Transverse colon (tissue), 4 donors: ENCODE measurements at regions not wholly inside any gene's neighbourhood (a gene's known extent, or its start where the extent isn't known, plus 50 kb on each side); places are given as distances from the start of the nearest gene placed in this dataset.

Source experiments
- DNase-seq: peaks from one replicate; pipeline ENCODE4 v3.0.0-alpha.2; 2019
- H3K27ac ChIP-seq, 4 donors: fragments of 200-600 bp; sonication (generic); 2 replicates each; pipeline ENCODE4 v1.5.1; 2016 to 2018; ENCODE audit warnings: inconsistent platforms in 4 of 4
- H3K27me3 ChIP-seq: fragments of 200-600 bp; sonication (generic); 2 replicates; pipeline ENCODE4 v1.5.1; 2017; ENCODE audit warnings: inconsistent platforms
- H3K36me3 ChIP-seq, 4 donors: fragments of 200-600 bp; sonication (generic); 2 replicates each; pipeline ENCODE4 v1.5.1; 2017 to 2019; ENCODE audit warnings: inconsistent platforms in 4 of 4
- H3K4me1 ChIP-seq, 4 donors: fragments of 200-600 bp; sonication (generic); 2 replicates each; pipeline ENCODE4 v1.5.1; 2017 to 2020; ENCODE audit warnings: inconsistent platforms in 4 of 4
- H3K4me3 ChIP-seq, 4 donors: fragments of 200-600 bp; sonication (generic); 1 replicate in 1 of 4; 2 replicates in 3 of 4; pipeline versions ENCODE4 v1.5.1 to v1.6.1; 2017 to 2019; ENCODE audit warnings: inconsistent platforms in 4 of 4
- H3K9me3 ChIP-seq, 2 donors: fragments of 200-600 bp; sonication (generic); 2 replicates each; pipeline ENCODE4 v1.5.1; 2017 to 2019; ENCODE audit warnings: inconsistent platforms in 2 of 2
- EP300 ChIP-seq: sonication (generic); formaldehyde crosslinking; IDR thresholded peaks from one replicate; pipeline ENCODE4 v1.6.1; 2017; ENCODE audit warnings: antibody characterized with exemption, low read depth
- POLR2A ChIP-seq: fragments of 450-650 bp; IDR thresholded peaks from one replicate; pipeline ENCODE4 v1.6.1; 2016; ENCODE audit warnings: antibody characterized with exemption, mild to moderate bottlenecking, moderate library complexity
- POLR2AphosphoS5 ChIP-seq, 3 donors: sonication (generic); formaldehyde crosslinking; IDR thresholded peaks; one replicate each; pipeline ENCODE4 v1.6.1; 2016; ENCODE audit warnings: antibody characterized with exemption in 3 of 3
- WGBS, 2 donors: methylation state at CpG; one replicate each; pipeline ENCODE4 v1.1.5; 2018; ENCODE audit warnings: low coverage in 1 of 2; 5-methylcytosine and 5-hydroxymethylcytosine counted together
- in situ Hi-C, 4 donors: fragments of 200-750 bp; cut with MboI; loops; one replicate each; pipeline versions ENCODE4 v1.15.0 to v1.15.1; 2017; ENCODE audit warnings: low sequenced_read_pairs in 3 of 4, low pct_ligation_motif_present in 1 of 4, low pct_unique_long_range_greater_than_20kb in 1 of 4
- intact Hi-C: fragments of 100-400 bp; cut with DNase I; formaldehyde crosslinking; loops from one replicate; pipeline ENCODE4 v1.15.1; 2023; ENCODE audit warnings: low total_unique reads
- TF ChIP-seq, protein P1 (sequence below), 5 experiments: fragments of 200-600 bp in 3 of 5; fragments of 450-650 bp in 2 of 5; sonication (generic) in 3 of 5; IDR thresholded peaks; 1 replicate in 2 of 5; 2 replicates in 3 of 5; pipeline ENCODE4 v1.5.1; 2016 to 2017; ENCODE audit warnings: antibody characterized with exemption in 5 of 5, inconsistent platforms in 3 of 5, mild to moderate bottlenecking in 2 of 5, moderate library complexity in 1 of 5

DNA sequence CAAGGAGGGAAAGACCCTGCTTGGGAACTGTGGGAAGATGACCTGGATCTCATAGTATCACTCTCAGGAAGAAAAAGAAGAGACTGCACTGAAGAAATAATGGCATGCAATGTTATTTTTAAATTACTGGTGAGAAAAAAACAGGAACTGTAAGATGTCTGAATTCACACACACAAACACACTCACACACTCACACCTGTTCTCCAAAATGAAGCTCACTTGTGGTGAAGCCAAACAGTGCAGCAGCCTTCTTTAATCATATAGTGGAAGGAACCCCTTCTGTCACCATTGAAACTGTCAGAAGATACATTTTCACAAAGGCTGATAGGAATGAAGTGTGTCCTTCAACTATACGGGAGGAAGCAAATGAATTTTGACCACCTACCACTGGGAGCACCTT, 156.5 kb upstream of the GHITM start:
- DNase-seq = no peak
- H3K36me3 ChIP-seq = no peaks in the 10 kb centered on the region
- WGBS, 2 donors = 55% methylated on average over 1 of the region's 1 CpG; no CpG with 5 or more reads in 1 of the 2 donors
- no peak overlapping the region for H3K27ac ChIP-seq
- no peaks in the 10 kb centered on the region for H3K9me3 ChIP-seq
- no peaks in the 10 kb centered on the region for H3K4me1 ChIP-seq
- TF ChIP-seq POLR2AphosphoS5 (IDR thresholded peaks at IDR 0.05) = no peak
- intact Hi-C loops = no loop called here
- H3K27me3 ChIP-seq = no peaks in the 10 kb centered on the region
- in situ Hi-C loops = no loop called here
- no peak overlapping the region for H3K4me3 ChIP-seq

DNA sequence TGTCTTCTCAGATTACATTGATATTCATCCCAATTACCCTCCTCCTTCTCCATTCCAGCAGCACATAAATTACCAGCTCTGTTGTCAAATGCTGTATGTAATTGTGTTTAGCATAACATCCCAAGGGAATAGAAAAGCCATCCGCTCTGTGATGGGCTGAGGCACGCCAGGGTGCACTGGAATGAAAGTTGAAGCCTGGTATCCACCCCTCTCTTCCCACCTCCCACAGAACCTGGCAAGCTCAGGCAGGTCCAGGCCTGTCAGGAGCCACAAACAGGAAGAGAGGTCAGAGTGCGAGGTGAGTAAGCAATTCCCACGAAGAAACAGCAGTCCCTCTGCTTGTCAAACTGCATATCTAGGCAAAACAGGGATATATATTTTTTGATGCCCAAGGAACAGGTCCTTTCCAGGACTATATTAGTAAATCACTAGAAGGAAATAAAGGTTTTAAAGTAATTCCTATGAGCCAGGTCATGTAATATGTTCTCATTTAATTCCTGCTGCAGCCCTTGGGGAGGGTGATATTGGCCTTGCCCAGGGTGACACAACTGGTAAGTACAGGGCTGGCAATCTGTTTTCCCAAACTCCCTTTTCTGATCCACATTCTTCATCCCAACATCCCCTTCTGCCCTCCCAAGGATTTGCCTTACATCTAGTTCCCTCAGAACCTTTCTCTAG, 155.6 kb upstream of the GHITM start:
- in situ Hi-C loops (no loop called here), intact Hi-C loops (no loop called here)
- TF ChIP-seq POLR2AphosphoS5 (IDR thresholded peaks at IDR 0.05) = no peak
- Histone ChIP-seq H3K36me3 (no peaks in the 10 kb centered on the region), H3K27ac (no peak overlapping the region), H3K4me1 (no peaks in the 10 kb centered on the region), H3K4me3 (no peak overlapping the region), H3K9me3 (no peaks in the 10 kb centered on the region), H3K27me3 (no peaks in the 10 kb centered on the region)
- DNase-seq = no peak
- WGBS, 2 donors = 47% methylated on average over 4 of the region's 4 CpGs; no CpG with 5 or more reads in 1 of the 2 donors

DNA sequence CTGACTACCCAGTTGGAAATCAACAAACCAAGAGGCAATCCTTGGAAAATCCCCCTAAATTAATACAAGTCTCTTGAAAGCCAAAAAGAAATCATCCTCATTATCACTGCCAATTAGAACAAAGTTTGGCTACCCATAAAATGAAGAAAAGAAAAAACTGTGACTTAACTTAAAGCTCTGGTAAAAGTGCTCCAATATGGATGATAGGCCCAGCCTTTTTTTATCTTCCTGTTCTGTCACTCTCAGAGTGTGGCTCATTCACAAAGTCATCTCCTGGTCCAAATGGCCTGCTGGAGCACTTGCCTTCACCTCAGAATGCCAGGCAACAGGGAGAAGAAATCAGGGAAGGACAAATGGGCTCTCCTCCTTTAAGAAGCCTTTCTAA, 155.1 kb upstream of the GHITM start:
- in situ Hi-C loops (no loop called here), intact Hi-C loops (no loop called here)
- no peak for TF ChIP-seq POLR2AphosphoS5 (IDR thresholded peaks at IDR 0.05)
- TF ChIP-seq POLR2A = no peak
- TF ChIP-seq, protein P1, sequence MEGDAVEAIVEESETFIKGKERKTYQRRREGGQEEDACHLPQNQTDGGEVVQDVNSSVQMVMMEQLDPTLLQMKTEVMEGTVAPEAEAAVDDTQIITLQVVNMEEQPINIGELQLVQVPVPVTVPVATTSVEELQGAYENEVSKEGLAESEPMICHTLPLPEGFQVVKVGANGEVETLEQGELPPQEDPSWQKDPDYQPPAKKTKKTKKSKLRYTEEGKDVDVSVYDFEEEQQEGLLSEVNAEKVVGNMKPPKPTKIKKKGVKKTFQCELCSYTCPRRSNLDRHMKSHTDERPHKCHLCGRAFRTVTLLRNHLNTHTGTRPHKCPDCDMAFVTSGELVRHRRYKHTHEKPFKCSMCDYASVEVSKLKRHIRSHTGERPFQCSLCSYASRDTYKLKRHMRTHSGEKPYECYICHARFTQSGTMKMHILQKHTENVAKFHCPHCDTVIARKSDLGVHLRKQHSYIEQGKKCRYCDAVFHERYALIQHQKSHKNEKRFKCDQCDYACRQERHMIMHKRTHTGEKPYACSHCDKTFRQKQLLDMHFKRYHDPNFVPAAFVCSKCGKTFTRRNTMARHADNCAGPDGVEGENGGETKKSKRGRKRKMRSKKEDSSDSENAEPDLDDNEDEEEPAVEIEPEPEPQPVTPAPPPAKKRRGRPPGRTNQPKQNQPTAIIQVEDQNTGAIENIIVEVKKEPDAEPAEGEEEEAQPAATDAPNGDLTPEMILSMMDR (IDR thresholded peaks at IDR 0.05) = no peak
- TF ChIP-seq EP300 = no peak
- H3K4me3 ChIP-seq = no peak overlapping the region
- no peaks in the 10 kb centered on the region for H3K36me3 ChIP-seq
- no peaks in the 10 kb centered on the region for H3K9me3 ChIP-seq
- H3K27ac ChIP-seq = no peak overlapping the region
- H3K27me3 ChIP-seq = no peaks in the 10 kb centered on the region
- H3K4me1 ChIP-seq = no peaks in the 10 kb centered on the region
- no peak for DNase-seq

DNA sequence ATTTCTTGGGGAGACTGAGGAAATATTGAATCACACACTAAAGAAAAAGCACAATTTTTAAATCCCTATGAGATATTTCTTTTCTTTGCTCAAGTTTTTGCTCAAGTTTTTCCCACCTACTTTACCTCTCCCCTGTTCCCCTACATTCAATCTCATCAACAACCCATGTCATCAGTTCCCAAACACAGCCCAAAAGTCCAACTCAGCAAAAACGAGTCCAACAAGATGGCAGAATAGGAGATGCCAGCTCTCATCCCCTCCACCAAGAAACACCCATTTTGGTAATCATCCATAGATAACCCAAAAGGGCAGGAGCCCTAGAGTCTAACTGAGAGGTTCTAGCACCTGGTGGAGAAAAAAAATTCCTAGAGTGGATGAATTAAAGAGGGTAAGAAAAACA, 152.5 kb upstream of the GHITM start:
- no peak for DNase-seq
- H3K4me3 ChIP-seq = no peak overlapping the region
- H3K4me1 ChIP-seq = no peaks in the 10 kb centered on the region
- 64 to 82% methylated on average over 1 of the region's 1 CpG for WGBS, 2 donors
- no peak overlapping the region for H3K27ac ChIP-seq
- H3K9me3 ChIP-seq = no peaks in the 10 kb centered on the region
- no peaks in the 10 kb centered on the region for H3K27me3 ChIP-seq
- H3K36me3 ChIP-seq = no peaks in the 10 kb centered on the region
- TF ChIP-seq, protein P1 (IDR thresholded peaks at IDR 0.05) = no peak
- TF ChIP-seq EP300 (no peak), POLR2AphosphoS5 (IDR thresholded peaks at IDR 0.05) (no peak), POLR2A (no peak)
- intact Hi-C loops = no loop called here
- in situ Hi-C loops = no loop called here

DNA sequence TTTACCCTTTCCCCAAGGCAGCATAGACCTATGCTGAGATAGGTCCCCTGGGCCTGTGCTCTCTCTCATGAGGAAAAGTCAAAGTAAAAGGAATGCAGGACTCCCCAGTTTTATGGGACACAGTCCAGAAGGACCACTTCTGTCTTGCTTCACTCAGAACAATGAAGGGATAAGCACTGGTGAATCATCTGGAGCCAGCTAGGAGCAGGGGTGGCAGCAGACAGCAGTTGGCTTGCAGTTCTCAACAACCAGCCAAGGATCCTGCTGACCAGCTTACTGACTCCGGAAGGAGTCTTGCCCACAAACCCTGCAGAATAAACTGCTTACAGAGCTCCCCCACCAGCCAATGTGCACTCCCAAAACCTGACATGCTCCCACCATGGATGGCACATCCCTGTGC, 152.1 kb upstream of the GHITM start:
- TF ChIP-seq POLR2A (no peak), POLR2AphosphoS5 (IDR thresholded peaks at IDR 0.05) (no peak), EP300 (no peak)
- TF ChIP-seq, protein P1 (IDR thresholded peaks at IDR 0.05) = no peak
- Histone ChIP-seq H3K36me3 (no peaks in the 10 kb centered on the region), H3K27me3 (no peaks in the 10 kb centered on the region), H3K9me3 (no peaks in the 10 kb centered on the region), H3K4me1 (no peaks in the 10 kb centered on the region), H3K4me3 (no peak overlapping the region), H3K27ac (no peak overlapping the region)
- in situ Hi-C loops (no loop called here), intact Hi-C loops (no loop called here)
- 82% methylated on average over 1 of the region's 1 CpG; no CpG with 5 or more reads in 1 of the 2 donors for WGBS, 2 donors
- no peak for DNase-seq
